ENCODE measurements at regions not wholly inside any gene's neighbourhood (a gene's known extent, or its start where the extent isn't known, plus 50 kb on each side); places are given as distances from the start of the nearest gene placed in this dataset.

DNA sequence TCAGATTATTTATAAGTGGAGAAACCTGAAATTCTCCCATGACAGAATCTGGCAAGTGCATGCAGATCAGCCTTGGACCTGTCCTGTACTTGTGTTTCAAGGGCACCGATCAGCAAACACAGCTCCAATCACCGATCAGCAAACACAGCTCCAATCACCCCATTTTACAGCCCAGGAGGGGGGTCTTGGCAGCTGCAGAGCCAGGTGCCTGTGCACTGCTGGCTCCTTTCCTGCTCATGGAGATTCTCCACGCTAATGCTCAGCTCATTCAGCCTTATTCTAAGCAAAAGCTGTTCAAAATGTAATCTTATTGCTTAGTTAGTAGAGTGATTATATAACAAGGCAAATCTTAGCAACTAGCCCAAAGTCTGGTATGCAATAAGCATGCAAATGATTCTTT lies 623.1 kb upstream of the HS6ST1 start:
- TF ChIP-seq, protein P1, sequence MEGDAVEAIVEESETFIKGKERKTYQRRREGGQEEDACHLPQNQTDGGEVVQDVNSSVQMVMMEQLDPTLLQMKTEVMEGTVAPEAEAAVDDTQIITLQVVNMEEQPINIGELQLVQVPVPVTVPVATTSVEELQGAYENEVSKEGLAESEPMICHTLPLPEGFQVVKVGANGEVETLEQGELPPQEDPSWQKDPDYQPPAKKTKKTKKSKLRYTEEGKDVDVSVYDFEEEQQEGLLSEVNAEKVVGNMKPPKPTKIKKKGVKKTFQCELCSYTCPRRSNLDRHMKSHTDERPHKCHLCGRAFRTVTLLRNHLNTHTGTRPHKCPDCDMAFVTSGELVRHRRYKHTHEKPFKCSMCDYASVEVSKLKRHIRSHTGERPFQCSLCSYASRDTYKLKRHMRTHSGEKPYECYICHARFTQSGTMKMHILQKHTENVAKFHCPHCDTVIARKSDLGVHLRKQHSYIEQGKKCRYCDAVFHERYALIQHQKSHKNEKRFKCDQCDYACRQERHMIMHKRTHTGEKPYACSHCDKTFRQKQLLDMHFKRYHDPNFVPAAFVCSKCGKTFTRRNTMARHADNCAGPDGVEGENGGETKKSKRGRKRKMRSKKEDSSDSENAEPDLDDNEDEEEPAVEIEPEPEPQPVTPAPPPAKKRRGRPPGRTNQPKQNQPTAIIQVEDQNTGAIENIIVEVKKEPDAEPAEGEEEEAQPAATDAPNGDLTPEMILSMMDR (IDR thresholded peaks at IDR 0.05; ENCODE audit: control insufficient read depth, extremely low read depth, insufficient read depth) = no peak
- no peak overlapping the region for H3K4me3 ChIP-seq (ENCODE audit: low read depth, low read length)
- peak; percentile 23 for DNase-seq (ENCODE audit: low read depth)

GRCh38 chr2:128949360-128949759 lies 630.7 kb upstream of the HS6ST1 start:
- TF ChIP-seq, protein P1 (IDR thresholded peaks at IDR 0.05; ENCODE audit: control insufficient read depth, extremely low read depth, insufficient read depth) = no peak
- no peak overlapping the region for H3K4me3 ChIP-seq (ENCODE audit: low read depth, low read length)
- no peak for DNase-seq (ENCODE audit: low read depth)

GRCh38 chr2:128950758-128951157 lies 632.1 kb upstream of the HS6ST1 start:
- H3K4me3 ChIP-seq (ENCODE audit: low read depth, low read length) = no peak overlapping the region
- no peak for DNase-seq (ENCODE audit: low read depth)
- TF ChIP-seq, protein P1 (IDR thresholded peaks at IDR 0.05; ENCODE audit: control insufficient read depth, extremely low read depth, insufficient read depth) = no peak

DNA sequence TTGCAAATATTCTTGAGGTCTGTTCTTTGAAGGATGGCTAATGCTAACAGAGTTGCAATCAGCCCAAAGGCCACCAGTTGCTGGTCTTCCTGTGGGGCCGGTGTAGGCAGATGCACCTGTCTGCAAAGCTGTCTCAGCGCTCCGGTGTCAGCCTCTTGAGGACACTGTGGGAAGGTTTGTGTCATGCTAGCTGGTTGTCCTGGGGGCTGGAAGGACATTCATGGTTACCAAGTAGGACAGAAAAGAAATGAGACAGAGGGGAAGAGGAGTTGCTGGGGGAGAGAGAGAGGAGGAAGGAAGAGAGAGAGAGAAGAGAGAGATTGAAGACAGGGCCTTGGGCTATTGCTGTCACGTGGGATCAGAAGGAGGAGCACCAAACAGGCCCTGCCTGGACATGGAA lies 639.6 kb upstream of the HS6ST1 start:
- TF ChIP-seq, protein P1 (IDR thresholded peaks at IDR 0.05; ENCODE audit: control insufficient read depth, extremely low read depth, insufficient read depth) = no peak
- DNase-seq (ENCODE audit: low read depth) = no peak
- no peak overlapping the region for H3K4me3 ChIP-seq (ENCODE audit: low read depth, low read length)

DNA sequence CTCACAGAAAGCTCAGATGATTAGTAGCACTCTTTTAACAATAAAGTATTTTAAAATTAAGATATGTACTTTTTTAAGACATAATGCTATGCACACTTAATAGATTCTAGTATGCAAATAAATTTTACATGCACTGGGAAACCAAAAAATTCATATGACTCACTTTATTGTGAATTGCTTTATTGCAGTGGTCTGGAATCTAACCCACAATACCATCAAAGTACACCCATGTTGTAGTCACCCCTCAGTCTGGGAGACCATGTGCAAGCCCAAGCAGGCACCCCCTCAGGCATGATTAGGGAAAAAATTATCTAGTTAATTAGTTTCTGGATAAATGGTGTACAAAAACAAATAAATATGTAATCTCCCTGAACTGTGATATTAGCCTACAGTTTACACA lies 649.0 kb upstream of the HS6ST1 start:
- TF ChIP-seq, protein P1 (IDR thresholded peaks at IDR 0.05; ENCODE audit: control insufficient read depth, extremely low read depth, insufficient read depth) = no peak
- H3K4me3 ChIP-seq (ENCODE audit: low read depth, low read length) = no peak overlapping the region
- no peak for DNase-seq (ENCODE audit: low read depth)

- TF ChIP-seq, protein P1 (IDR thresholded peaks at IDR 0.05; ENCODE audit: control insufficient read depth, extremely low read depth, insufficient read depth) = no peak
- H3K4me3 ChIP-seq (ENCODE audit: low read depth, low read length) = no peak overlapping the region
These were observed 650.7 kb upstream of the HS6ST1 start for GRCh38 chr2:128969374-128969773.

DNA sequence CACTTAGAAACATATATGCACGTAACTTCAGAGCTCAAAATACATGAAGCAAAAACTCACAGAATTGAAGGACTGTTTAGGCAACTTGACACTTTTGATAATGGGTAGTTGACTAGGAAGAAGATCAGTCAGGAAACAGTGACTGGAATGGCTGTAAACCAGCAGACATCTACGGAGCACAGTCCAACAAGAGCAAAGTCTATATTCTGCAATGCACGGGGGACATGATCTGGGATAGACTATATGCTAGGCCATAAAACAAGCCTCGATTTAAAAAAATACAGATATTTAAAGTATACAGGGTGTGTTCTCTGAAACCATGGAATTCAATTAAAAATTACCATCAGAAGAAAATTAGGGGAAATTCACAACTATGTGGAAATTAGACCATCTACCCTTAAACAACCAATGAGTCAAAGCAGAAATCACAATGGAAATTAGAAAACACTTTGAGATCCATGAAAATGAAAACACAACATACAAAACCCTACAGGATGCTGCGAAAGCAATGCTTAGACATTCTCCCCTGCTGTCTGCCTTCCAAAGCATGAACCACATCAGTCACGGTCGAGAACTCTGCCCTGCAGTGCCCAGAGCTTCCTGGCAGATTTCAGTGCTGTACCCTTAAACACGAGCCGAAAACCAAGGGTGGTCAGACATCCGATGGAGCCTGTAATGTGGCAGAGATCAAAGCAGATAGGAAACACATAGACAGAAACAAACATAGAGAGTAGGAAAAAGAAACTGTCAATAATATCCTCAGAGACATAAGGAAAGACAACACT lies 651.9 kb upstream of the HS6ST1 start:
- TF ChIP-seq, protein P1 (IDR thresholded peaks at IDR 0.05; ENCODE audit: control insufficient read depth, extremely low read depth, insufficient read depth) = no peak

More at GRCh38 chr2:128969374-128969773, 650.7 kb upstream of the HS6ST1 start:
- DNase-seq (ENCODE audit: low read depth) = no peak

More for the DNA sequence above, 651.9 kb upstream of the HS6ST1 start:
- DNase-seq (ENCODE audit: low read depth) = no peak
- H3K4me3 ChIP-seq (ENCODE audit: low read depth, low read length) = no peak overlapping the region

Data from LNCaP clone FGC (cell line).